ENCODE measurements at regions not wholly inside any gene's neighbourhood (a gene's known extent, or its start where the extent isn't known, plus 50 kb on each side); places are given as distances from the start of the nearest gene placed in this dataset.

GRCh38 chr7:55629051-55629677, 56.9 kb upstream of the VOPP1 start:
- Mint-ChIP-seq H3K4me3 (ENCODE audit: unreplicated experiment) (no peak overlapping the region), H3K27ac (ENCODE audit: unreplicated experiment) (no peak overlapping the region), H3K27me3 (ENCODE audit: low read depth, unreplicated experiment) (peaks cover 7% of the 10 kb centered on the region), H3K9me3 (ENCODE audit: unreplicated experiment) (peaks cover 4% of the 10 kb centered on the region), H3K4me1 (ENCODE audit: low read depth, unreplicated experiment) (no peaks in the 10 kb centered on the region), H3K36me3 (ENCODE audit: low read depth, unreplicated experiment) (no peaks in the 10 kb centered on the region)
- Histone ChIP-seq H3K4me2 (ENCODE audit: low read length) (no peak overlapping the region), H3K36me3 (ENCODE audit: insufficient read depth, low read length) (no peaks in the 10 kb centered on the region), H3K27ac (ENCODE audit: low read depth, low read length) (no peak overlapping the region), H3K9me3 (ENCODE audit: insufficient read depth, low read depth, low read length) (no peaks in the 10 kb centered on the region), H3K9ac (ENCODE audit: low read length) (no peak overlapping the region), H3K27me3 (ENCODE audit: insufficient read depth, low read length) (no peaks in the 10 kb centered on the region), H3K79me2 (ENCODE audit: insufficient read depth, low read length) (no peaks in the 10 kb centered on the region), H4K20me1 (ENCODE audit: insufficient read depth, low read length) (no peaks in the 10 kb centered on the region), H3K4me3 (ENCODE audit: insufficient read depth, low read depth, low read length) (no peak overlapping the region), H3K4me1 (ENCODE audit: insufficient read depth, low read length) (no peaks in the 10 kb centered on the region), H2AFZ (ENCODE audit: low read depth, low read length) (no peak overlapping the region)
- FAIRE-seq (no peak), DNase-seq (ENCODE audit: low read depth) (no peak)
- no peak for TF ChIP-seq EZH2 (IDR thresholded peaks at IDR 0.05; ENCODE audit: insufficient read depth, low read length)
- TF ChIP-seq CTCF (IDR thresholded peaks at IDR 0.05; ENCODE audit: insufficient read depth, low read depth, low read length) = no peak

DNA sequence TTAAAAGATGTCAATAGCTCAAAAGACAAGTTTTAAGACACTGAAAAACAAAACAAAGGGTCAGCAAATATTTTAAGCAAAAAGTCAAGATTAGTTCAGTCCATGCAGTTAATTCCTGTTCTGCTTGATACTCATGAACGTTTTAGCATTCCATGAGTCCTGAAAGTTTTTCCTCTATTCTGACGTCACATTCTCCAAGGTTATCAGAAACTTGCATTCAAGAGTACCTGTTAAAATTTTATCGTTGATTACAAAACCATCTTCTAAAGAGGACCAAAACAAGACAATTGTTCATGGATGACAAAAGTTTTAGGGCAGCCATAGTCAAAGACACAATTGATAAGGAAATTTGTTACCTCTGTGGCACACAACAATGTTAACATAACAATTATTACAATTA, 52.5 kb upstream of the VOPP1 start:
- H4K20me1 ChIP-seq (ENCODE audit: insufficient read depth, low read length) = no peaks in the 10 kb centered on the region
- no peaks in the 10 kb centered on the region for H3K27me3 ChIP-seq (ENCODE audit: insufficient read depth, low read length)
- H3K4me3 Mint-ChIP-seq (ENCODE audit: unreplicated experiment) = no peak overlapping the region
- no peak for TF ChIP-seq EZH2 (IDR thresholded peaks at IDR 0.05; ENCODE audit: insufficient read depth, low read length)
- no peak for TF ChIP-seq CTCF (IDR thresholded peaks at IDR 0.05; ENCODE audit: insufficient read depth, low read depth, low read length)
- no peak overlapping the region for H3K4me3 ChIP-seq (ENCODE audit: insufficient read depth, low read depth, low read length)
- H3K9ac ChIP-seq (ENCODE audit: low read length) = no peak overlapping the region
- peaks cover 10% of the 10 kb centered on the region for H3K9me3 Mint-ChIP-seq (ENCODE audit: unreplicated experiment)
- H2AFZ ChIP-seq (ENCODE audit: low read depth, low read length) = no peak overlapping the region
- H3K4me1 ChIP-seq (ENCODE audit: insufficient read depth, low read length) = no peaks in the 10 kb centered on the region
- no peak overlapping the region for H3K4me2 ChIP-seq (ENCODE audit: low read length)
- H3K36me3 ChIP-seq (ENCODE audit: insufficient read depth, low read length) = no peaks in the 10 kb centered on the region
- H3K27ac Mint-ChIP-seq (ENCODE audit: unreplicated experiment) = no peak overlapping the region
- no peaks in the 10 kb centered on the region for H3K9me3 ChIP-seq (ENCODE audit: insufficient read depth, low read depth, low read length)
- H3K36me3 Mint-ChIP-seq (ENCODE audit: low read depth, unreplicated experiment) = no peaks in the 10 kb centered on the region
- no peak for FAIRE-seq
- H3K27ac ChIP-seq (ENCODE audit: low read depth, low read length) = no peak overlapping the region
- peaks cover 9% of the 10 kb centered on the region for H3K4me1 Mint-ChIP-seq (ENCODE audit: low read depth, unreplicated experiment)
- peaks cover 2% of the 10 kb centered on the region for H3K27me3 Mint-ChIP-seq (ENCODE audit: low read depth, unreplicated experiment)
- no peaks in the 10 kb centered on the region for H3K79me2 ChIP-seq (ENCODE audit: insufficient read depth, low read length)
- no peak for DNase-seq (ENCODE audit: low read depth)

DNA sequence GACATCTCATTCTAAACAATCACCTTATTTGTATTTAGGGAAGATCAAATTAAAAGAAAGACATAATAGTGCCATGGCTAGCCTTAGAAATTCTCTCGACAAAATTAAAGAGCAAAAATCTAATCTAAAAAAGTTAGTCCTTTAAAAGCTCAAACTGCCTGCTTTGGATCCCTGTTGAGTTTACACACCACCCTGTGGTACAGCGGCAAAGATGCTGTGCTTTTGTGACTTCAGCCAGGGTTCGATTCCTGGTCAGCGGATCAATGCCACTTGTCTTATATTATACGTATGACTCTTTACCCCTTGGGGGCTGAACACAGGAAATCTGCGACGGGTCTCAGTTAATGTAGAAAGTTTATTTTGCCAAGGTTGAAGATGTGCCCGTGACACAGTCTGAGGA, 51.3 kb upstream of the VOPP1 start:
- Histone ChIP-seq H3K27me3 (ENCODE audit: insufficient read depth, low read length) (no peaks in the 10 kb centered on the region), H3K27ac (ENCODE audit: low read depth, low read length) (no peak overlapping the region), H4K20me1 (ENCODE audit: insufficient read depth, low read length) (no peaks in the 10 kb centered on the region), H3K36me3 (ENCODE audit: insufficient read depth, low read length) (no peaks in the 10 kb centered on the region), H3K4me1 (ENCODE audit: insufficient read depth, low read length) (no peaks in the 10 kb centered on the region), H3K79me2 (ENCODE audit: insufficient read depth, low read length) (no peaks in the 10 kb centered on the region), H3K4me3 (ENCODE audit: insufficient read depth, low read depth, low read length) (no peak overlapping the region), H3K4me2 (ENCODE audit: low read length) (no peak overlapping the region), H3K9ac (ENCODE audit: low read length) (no peak overlapping the region), H3K9me3 (ENCODE audit: insufficient read depth, low read depth, low read length) (no peaks in the 10 kb centered on the region), H2AFZ (ENCODE audit: low read depth, low read length) (no peak overlapping the region)
- no peak overlapping the region for H3K27ac Mint-ChIP-seq (ENCODE audit: unreplicated experiment)
- peaks cover 8% of the 10 kb centered on the region for H3K9me3 Mint-ChIP-seq (ENCODE audit: unreplicated experiment)
- H3K36me3 Mint-ChIP-seq (ENCODE audit: low read depth, unreplicated experiment) = no peaks in the 10 kb centered on the region
- H3K27me3 Mint-ChIP-seq (ENCODE audit: low read depth, unreplicated experiment) = no peaks in the 10 kb centered on the region
- no peak overlapping the region for H3K4me3 Mint-ChIP-seq (ENCODE audit: unreplicated experiment)
- FAIRE-seq (no peak), DNase-seq (ENCODE audit: low read depth) (no peak)
- TF ChIP-seq EZH2 (IDR thresholded peaks at IDR 0.05; ENCODE audit: insufficient read depth, low read length) = no peak
- no peak for TF ChIP-seq CTCF (IDR thresholded peaks at IDR 0.05; ENCODE audit: insufficient read depth, low read depth, low read length)
- peaks cover 9% of the 10 kb centered on the region for H3K4me1 Mint-ChIP-seq (ENCODE audit: low read depth, unreplicated experiment)
